Thyroid gland (tissue), 4 donors: ENCODE measurements at regions not wholly inside any gene's neighbourhood (a gene's known extent, or its start where the extent isn't known, plus 50 kb on each side); places are given as distances from the start of the nearest gene placed in this dataset.

ENCODE experiments used
- DNase-seq, 2 donors: peaks; one replicate each; pipeline ENCODE4 v3.0.0-alpha.2; 2019
- H3K27ac ChIP-seq, 3 donors: fragments of 200-600 bp; sonication (generic); 1 replicate in 2 of 3; 2 replicates in 1 of 3; pipeline ENCODE4 v1.5.1; 2016 to 2019; ENCODE audit warnings: mild to moderate bottlenecking in 1 of 3, moderate library complexity in 1 of 3
- H3K27me3 ChIP-seq: fragments of 200-600 bp; sonication (generic); one replicate; pipeline ENCODE4 v1.5.1; 2019
- H3K36me3 ChIP-seq, 2 donors: fragments of 200-600 bp; sonication (generic); one replicate each; pipeline ENCODE4 v1.5.1; 2016 to 2019
- H3K4me1 ChIP-seq, 2 donors: fragments of 200-600 bp; sonication (generic); one replicate each; pipeline ENCODE4 v1.5.1; 2017 to 2019
- H3K4me3 ChIP-seq, 3 donors: fragments of 200-600 bp; sonication (generic); replicated peaks in 1 of 3; 1 replicate in 2 of 3; 2 replicates in 1 of 3; pipeline ENCODE4 v1.5.1; 2016; ENCODE audit warnings: mild to moderate bottlenecking in 1 of 3
- H3K9me3 ChIP-seq: fragments of 200-600 bp; sonication (generic); one replicate; pipeline ENCODE4 v1.5.1; 2017
- POLR2A ChIP-seq, 2 donors: fragments of 450-650 bp; IDR thresholded peaks; one replicate each; pipeline ENCODE4 v1.6.1; 2017; ENCODE audit warnings: antibody characterized with exemption in 2 of 2, mild to moderate bottlenecking in 2 of 2, moderate library complexity in 1 of 2
- WGBS, 2 donors: methylation state at CpG; one replicate each; pipeline ENCODE4 v1.1.5; 2017; 5-methylcytosine and 5-hydroxymethylcytosine counted together
- intact Hi-C: fragments of 100-400 bp; cut with DNase I; formaldehyde crosslinking; loops from one replicate; pipeline ENCODE4 v1.15.1; 2023
- TF ChIP-seq, protein P1 (sequence below), 6 experiments: fragments of 200-600 bp in 3 of 6; fragments of 450-650 bp in 3 of 6; sonication (generic) in 3 of 6; IDR thresholded peaks; one replicate each; pipeline ENCODE4 v1.5.1; 2016 to 2019; ENCODE audit warnings: antibody characterized with exemption in 6 of 6, mild to moderate bottlenecking in 2 of 6, inconsistent platforms in 1 of 6, moderate library complexity in 1 of 6

DNA sequence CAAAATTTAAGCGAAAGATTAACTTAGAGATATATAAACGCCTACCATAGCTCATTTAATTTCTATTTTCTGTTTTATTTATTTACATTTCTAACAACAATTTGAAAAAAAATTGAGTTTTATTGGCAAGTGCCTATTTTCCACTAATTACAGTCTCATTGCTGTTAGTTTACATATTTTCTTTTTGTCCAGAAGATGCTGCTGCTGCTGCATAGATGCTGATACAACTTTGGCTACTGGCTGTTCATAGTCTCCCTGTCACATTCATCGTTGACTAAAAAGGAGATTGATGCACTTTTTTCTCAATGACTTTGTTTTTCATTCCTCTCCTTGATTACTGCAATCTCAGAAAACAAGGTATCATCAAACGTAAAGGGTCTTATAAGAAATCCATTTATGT lies 235.4 kb downstream of the CDH9 start:
- Histone ChIP-seq H3K27me3 (no peaks in the 10 kb centered on the region), H3K9me3 (no peaks in the 10 kb centered on the region), H3K36me3 (no peaks in the 10 kb centered on the region), H3K4me3 (no peak overlapping the region), H3K27ac (no peak overlapping the region), H3K4me1 (no peaks in the 10 kb centered on the region)
- TF ChIP-seq, protein P1, sequence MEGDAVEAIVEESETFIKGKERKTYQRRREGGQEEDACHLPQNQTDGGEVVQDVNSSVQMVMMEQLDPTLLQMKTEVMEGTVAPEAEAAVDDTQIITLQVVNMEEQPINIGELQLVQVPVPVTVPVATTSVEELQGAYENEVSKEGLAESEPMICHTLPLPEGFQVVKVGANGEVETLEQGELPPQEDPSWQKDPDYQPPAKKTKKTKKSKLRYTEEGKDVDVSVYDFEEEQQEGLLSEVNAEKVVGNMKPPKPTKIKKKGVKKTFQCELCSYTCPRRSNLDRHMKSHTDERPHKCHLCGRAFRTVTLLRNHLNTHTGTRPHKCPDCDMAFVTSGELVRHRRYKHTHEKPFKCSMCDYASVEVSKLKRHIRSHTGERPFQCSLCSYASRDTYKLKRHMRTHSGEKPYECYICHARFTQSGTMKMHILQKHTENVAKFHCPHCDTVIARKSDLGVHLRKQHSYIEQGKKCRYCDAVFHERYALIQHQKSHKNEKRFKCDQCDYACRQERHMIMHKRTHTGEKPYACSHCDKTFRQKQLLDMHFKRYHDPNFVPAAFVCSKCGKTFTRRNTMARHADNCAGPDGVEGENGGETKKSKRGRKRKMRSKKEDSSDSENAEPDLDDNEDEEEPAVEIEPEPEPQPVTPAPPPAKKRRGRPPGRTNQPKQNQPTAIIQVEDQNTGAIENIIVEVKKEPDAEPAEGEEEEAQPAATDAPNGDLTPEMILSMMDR (IDR thresholded peaks at IDR 0.05), result no peak
- no peak for TF ChIP-seq POLR2A (IDR thresholded peaks at IDR 0.05)
- WGBS, 2 donors, result 76 to 77% methylated on average over 4 of the region's 4 CpGs
- DNase-seq, result no peak
- intact Hi-C loops, result no loop called here

DNA sequence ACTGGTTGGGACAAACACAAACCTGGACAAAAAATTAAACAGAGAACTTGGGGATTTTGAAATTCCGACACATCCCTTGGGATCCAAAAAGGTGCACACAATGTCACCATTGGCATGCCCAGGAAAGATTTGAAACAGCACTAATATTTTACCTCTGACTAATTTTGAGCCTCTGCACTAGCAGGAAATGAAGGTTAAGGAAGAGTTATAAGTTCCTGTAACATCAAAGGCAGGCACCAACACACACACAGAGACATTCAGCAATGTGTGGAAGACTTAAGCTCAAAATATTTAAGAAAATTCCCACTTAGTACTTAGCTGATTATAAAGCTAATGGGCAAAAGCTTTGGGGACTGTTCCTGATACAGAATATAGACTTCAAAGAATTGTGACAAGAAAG lies 247.0 kb downstream of the CDH9 start:
- Histone ChIP-seq H3K4me1 (no peaks in the 10 kb centered on the region), H3K9me3 (no peaks in the 10 kb centered on the region), H3K27me3 (no peaks in the 10 kb centered on the region), H3K36me3 (no peaks in the 10 kb centered on the region), H3K27ac (no peak overlapping the region), H3K4me3 (no peak overlapping the region)
- DNase-seq, result no peak
- WGBS, 2 donors, result 87 to 90% methylated on average over 1 of the region's 1 CpG
- TF ChIP-seq, protein P1 (IDR thresholded peaks at IDR 0.05), result no peak
- no peak for TF ChIP-seq POLR2A (IDR thresholded peaks at IDR 0.05)
- intact Hi-C loops, result no loop called here

DNA sequence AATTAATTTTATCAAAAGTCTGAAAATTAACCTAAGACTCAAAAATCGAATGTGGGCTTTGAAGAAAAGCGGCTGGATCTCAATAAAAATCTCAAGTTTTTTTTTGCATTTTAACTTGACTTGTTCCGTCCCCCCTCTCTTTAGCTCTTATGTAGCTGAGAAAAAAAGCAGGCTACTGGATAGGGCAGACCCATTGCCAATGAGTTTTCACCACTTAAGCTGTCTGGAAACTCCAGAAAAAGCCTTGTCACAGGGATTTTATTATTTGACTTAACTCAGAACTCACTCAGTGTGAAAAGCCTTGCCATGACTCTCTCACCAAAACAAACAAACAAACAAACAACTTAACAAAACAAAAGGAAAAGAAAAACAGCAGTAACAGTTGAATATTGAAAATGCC lies 247.4 kb downstream of the CDH9 start:
- intact Hi-C loops, result no loop called here
- Histone ChIP-seq H3K27me3 (no peaks in the 10 kb centered on the region), H3K4me3 (no peak overlapping the region), H3K9me3 (no peaks in the 10 kb centered on the region), H3K27ac (no peak overlapping the region), H3K4me1 (no peaks in the 10 kb centered on the region), H3K36me3 (no peaks in the 10 kb centered on the region)
- TF ChIP-seq, protein P1 (IDR thresholded peaks at IDR 0.05), result no peak
- no peak for TF ChIP-seq POLR2A (IDR thresholded peaks at IDR 0.05)
- no peak for DNase-seq
- 46 to 64% methylated on average over 3 of the region's 3 CpGs for WGBS, 2 donors

DNA sequence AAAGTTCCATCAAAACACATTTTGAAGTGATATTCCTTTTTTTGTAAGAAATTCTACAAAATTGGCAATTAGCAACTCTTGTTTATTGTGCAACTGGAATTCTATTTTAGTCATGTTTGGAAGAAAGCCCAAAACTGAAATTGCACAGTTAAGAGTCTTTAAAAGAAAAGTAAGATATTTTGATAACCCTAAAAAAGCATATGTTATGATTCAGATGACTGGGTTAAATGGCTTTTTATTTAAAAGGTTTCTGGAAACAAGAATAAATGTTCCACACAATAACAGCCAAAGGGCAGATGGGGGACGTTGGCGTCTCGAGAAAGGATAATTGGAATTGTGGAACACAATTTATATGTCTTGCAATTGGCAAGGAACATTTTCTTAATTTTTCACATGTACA lies 275.2 kb downstream of the CDH9 start:
- intact Hi-C loops, result no loop called here
- H3K27me3 ChIP-seq, result no peaks in the 10 kb centered on the region

DNA sequence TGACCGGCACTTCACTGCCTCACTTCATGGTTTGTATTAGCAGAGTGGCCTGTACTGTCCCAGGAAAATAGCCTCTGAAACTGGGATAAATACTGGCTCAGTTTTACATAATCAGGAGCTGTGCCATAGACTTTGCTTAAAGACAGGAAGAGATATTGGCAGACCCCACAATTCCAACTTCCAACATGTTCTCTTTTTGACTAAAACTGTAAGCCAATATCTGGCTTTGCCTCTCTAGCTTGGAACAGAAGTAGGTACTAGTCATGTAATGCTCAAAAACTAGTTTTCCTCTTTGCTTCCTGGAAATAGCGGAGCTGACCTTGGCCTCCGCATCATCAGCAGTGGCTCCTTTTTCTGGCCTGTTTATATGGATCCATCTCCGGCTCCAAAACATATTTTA lies 276.9 kb downstream of the CDH9 start:
- 63 to 82% methylated on average over 4 of the region's 4 CpGs for WGBS, 2 donors
- DNase-seq, result no peak
- no peaks in the 10 kb centered on the region for H3K4me1 ChIP-seq
- H3K27ac ChIP-seq, result no peak overlapping the region
- H3K36me3 ChIP-seq, result no peaks in the 10 kb centered on the region
- H3K27me3 ChIP-seq, result no peaks in the 10 kb centered on the region
- intact Hi-C loops, result no loop called here
- no peak overlapping the region for H3K4me3 ChIP-seq
- TF ChIP-seq, protein P1 (IDR thresholded peaks at IDR 0.05), result no peak
- no peak for TF ChIP-seq POLR2A (IDR thresholded peaks at IDR 0.05)
- no peaks in the 10 kb centered on the region for H3K9me3 ChIP-seq

More for the DNA sequence above, 275.2 kb downstream of the CDH9 start:
- Histone ChIP-seq H3K4me1 (no peaks in the 10 kb centered on the region), H3K9me3 (no peaks in the 10 kb centered on the region), H3K27ac (no peak overlapping the region), H3K4me3 (no peak overlapping the region), H3K36me3 (no peaks in the 10 kb centered on the region)
- WGBS, 2 donors, result 63 to 67% methylated on average over 3 of the region's 3 CpGs
- no peak for DNase-seq
- TF ChIP-seq POLR2A (IDR thresholded peaks at IDR 0.05), result no peak
- TF ChIP-seq, protein P1 (IDR thresholded peaks at IDR 0.05), result no peak
